ENCODE measurements at regions not wholly inside any gene's neighbourhood (a gene's known extent, or its start where the extent isn't known, plus 50 kb on each side); places are given as distances from the start of the nearest gene placed in this dataset.
"Not testable (repeated sequence)": the region's sequence is repeated elsewhere in the genome, so short reads cannot be mapped to it uniquely, and the experiment has no call there.

DNA sequence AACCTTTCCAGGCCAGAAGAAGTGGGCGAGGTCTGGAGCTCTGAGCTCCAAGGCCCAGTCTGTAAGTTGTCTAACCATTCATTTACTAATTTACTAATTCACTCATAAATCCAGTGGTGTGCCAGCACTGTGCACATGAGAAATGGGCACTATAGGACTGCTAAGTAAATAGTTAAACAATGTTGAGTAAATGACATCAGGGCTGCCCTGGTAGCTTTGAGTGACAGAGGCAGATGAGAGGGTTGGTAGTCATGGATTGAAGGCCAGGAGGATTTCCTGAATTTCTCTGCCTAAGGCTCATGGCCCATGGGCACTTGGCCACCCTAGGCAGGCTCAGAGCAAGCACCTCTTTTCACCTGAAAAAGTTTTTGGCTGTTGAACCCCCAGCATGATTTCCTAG, 216.9 kb upstream of the RXFP2 start:
- DNase-seq, result no peak

DNA sequence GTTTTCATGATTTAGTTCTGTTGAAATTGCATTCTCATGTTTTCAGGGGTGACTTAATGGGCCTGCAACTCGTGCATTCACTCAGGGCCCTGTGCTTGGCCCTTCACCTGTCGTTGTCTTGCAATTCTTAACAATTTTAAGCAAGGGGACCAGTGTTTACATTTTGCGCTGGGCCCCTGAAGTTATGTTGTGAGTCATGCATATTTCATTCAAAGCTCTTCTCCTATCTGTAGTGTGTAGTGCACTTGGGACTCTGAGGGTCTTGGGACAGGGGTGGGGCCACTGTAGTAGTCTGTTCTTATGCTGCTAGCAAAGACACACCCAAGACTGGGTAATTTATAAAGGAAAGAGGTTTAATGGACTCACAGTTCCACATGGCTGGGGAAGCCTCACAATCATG, 211.2 kb upstream of the RXFP2 start:
- no peak for DNase-seq

DNA sequence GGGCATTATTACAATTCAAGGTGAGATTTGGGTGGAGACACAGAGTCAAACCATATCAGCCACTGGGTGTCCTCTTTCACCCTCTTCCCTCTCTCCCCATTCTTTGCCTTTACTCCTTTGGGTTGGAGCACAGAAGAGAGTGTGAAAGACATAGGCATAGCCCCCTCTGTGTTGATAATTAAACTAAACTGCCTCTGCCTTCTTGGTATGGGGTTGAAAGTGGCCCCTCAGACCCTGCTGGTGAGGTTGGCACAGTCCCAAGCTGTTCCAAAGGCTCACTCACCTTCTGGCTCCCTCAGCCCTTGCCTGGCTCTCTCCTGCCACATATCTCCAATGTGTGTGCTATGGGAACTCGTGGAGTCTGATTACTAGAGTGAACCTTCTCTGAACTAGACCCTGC, 210.6 kb upstream of the RXFP2 start:
- DNase-seq, result no peak

DNA sequence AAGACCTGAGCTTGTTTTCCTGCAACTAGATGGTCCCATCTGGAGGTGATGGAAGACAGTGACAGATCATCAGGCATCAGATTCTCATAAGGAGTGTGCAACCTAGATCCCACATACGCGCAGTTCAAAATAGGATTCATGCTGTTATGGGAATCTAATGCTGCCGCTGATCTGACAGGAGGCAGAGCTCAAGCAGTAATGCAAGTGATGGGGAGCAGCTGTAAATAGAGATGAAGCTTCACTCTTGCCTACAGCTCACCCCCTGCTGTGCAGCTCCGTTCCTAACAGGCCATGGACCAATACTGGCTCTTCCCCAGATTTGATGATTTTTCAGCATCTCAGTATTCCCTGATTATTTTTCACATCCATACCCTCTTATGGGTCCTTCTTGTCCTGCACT, 208.4 kb upstream of the RXFP2 start:
- DNase-seq, result no peak

DNA sequence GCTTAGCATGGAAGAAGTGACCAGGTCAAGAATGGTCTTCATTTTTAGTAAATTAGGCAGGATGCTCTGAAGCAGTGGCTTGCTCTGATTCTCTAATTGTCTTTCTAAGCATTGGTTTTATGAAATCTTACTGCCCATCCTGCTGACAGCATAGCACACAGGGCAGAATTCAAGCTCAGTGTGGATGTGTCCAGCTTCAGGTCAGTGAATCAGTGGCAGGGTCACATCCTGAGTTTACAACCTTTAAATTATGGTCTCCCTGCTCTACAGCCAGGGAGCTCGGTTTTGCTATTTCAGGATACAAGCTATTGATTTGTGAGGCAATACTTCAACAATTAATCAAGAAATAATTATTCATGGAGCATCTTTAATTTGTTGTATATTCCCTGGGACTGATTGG, 202.3 kb upstream of the RXFP2 start:
- no peak for DNase-seq

DNA sequence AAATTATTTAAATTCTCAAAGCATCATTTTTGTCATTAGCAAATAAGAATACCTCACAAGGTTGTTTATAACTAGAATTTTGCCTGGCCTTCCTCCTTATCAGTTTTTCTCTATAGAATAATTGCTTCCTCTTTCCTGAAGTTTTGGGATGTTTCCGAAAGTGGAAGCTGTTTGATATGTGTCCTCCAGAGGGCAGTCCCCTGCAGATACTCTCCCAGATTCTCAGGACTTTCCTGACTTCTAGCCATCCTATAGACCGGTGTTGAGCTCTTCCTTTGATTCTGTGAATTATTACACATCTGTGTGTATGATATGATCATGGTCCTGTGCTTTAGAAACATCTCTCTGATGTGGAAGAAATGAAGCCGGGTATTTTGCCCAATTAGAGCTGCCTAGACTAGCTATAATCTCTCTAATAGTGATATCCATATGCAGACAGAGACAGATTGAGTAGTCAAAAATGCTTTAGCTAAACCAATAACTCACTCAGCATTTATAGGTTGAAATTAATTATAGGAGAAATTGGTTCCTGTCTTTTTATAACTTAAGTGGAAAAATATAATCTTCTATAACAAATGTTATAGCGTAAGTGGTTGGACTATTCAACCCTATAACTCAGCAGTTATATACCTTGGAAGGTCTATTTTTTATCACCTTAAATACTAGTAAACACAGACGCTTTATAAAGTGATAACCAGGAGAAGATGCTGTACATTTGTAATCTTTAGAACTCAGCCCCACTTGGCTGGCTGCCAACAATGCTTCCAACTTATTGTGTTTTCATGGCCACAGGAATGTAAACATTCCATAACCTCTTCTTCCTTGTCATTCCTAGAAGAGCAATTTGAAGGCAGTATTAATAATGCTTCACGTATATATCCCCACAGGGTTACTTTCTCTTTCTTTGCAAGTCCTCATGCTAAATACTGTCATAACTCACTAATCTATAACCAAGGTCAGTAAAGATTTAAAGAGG, 201.0 kb upstream of the RXFP2 start:
- DNase-seq, result no peak

DNA sequence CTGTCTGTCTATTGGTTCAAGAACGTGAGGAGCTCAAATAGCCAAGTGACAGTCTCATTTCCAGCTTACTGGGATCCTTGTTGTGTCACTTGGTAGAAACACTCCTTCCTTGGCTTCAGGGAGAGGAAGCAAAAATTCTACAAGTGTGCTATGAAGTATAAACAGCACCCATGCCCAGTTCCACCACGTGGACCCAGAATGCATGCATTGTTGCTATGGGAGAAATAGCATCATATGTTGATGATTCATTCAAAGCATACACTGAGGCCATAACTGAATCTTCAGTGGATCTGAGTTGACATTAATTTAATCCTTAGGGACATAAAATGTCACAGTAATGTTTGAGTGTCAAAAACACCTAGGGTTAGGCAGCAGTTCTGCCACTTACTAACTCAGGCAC, 199.0 kb upstream of the RXFP2 start:
- no peak for DNase-seq

DNA sequence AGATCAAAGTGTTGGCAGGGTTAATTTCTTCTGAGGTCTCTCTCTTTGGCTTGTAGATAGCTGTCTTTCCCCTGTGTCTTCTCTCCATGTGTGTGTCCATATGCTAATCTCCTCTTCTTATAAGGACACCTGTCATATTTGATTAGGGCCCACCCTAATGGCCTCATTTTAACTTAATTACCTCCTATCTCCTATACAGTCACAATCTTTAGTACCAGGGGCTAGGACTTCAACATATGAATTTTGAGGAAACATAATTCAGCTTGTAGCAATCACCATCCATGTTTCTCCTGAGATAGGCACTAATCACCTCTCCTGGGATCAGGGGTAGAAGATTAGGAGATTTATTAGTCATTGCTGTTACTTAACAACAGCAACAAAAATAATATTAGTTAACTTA, 196.1 kb upstream of the RXFP2 start:
- DNase-seq, result no peak

DNA sequence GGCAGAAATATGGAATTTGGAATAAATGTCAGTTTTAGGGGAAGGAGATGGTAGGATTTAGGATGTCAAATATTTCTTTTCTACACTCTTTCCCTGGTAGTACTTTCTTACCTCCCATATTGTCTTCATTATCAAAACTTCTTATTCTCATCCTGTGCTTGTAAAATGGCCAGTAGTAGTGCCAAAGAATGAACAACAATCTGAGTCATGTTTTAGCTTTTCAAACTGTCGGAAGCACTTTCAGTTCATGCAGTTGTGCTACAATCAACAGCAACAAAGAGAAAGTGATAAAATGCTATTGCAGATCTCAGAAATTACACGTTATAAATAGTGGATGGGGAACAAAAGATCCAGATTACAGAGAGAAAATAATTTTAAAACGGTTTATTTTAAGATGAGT, 193.7 kb upstream of the RXFP2 start:
- DNase-seq, result no peak

DNA sequence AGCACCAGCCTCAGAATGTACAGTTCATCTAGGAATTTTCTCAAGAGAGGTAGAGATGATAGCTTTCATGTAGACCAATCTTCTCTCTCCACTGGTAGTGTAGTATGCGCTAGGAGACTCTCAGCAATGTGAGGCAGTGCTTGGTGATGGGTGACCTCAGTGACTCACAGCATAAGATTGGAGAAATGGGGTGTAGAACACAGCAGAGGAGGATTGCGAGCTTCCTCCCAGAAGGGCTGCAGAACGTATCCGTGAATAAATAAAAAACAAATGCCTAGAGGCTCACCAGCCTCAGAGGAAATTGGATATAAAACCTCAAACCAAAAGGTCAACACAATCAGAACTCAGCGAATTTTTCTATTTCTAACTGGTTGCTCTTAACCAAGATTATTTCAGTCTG, 182.9 kb upstream of the RXFP2 start:
- no peak for DNase-seq

DNA sequence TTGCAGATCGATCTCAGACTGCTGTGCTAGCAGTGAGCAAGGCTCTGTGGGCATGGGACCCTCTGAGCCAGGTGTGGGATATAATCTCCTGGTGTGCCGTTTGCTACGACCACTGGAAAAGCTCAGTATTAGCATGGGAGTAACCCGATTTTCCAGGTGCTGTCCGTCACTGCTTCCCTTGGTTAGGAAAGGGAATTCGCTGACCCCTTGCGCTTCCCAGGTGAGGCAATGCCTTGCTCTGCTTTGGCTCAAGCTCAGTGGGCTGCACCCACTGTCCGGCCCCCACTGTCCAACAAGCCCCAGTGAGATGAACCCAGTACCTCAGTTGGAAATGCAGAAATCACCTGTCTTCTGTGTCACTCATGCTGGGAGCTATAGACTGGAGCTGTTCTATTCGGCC, 155.1 kb upstream of the RXFP2 start:
- not testable (repeated sequence) for DNase-seq

DNA sequence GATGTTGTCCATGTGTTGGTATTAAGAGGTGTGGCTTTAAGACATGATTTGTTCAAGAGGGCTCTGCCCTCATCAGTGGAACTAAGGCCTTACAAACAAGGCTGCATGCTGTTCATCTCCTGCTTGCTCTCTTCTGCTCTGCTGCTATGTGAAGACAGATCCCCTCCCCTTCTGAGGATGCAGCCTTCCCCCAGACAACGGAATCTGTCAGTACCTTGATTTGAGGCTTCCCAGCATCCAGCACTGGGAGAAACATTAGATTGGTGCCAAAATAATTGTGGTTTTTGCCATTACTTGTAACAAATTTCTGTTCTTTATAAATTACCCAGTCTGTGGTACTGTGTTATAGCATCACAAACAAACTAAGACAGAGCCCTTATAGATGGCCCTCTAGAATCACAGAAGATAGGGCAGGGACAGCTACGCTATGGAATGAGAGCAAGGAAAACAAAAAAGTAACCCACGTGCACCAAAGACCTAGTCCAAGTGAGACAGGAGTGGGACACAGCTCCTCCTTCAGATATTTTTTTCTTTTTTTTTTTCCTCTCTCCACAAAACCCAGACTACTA, 151.5 kb upstream of the RXFP2 start:
- no peak for DNase-seq

DNA sequence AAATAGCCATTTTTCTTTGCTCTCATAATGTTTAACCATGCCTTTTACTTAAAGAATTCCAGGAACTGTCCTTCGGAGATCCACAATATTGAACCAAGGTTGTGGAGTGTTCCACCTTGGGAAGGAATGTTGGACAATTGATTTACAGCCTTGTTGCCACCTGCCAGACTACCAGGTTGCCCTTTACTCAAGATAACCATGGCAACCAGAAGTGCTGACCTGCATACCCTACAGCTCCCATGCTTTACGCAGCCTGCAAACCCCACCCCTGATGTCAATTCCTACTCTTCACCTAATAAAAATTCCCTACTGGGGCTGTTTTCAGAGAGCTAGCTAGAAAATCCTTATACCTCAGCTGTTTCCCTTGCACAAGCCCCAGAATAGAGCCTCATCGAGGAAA, 151.0 kb upstream of the RXFP2 start:
- no peak for DNase-seq

DNA sequence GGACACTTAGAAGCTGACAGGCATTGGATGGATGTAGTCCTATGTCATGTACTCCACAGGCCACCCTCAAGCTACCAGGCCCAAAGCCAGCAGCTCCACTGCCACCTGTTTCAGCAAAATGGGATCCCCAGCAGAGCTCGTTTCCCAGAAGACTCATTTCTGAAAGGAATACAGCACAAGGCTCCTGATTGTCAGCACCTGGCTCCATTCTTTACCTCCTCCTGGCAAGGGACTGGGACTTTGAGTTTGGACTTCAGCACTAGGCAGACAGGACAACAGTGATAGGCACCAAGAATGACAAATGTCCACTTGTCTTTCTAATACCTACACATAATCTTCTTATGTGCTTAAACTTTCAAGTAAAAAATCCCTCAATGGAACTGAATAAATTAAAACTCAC, 150.4 kb upstream of the RXFP2 start:
- no peak for DNase-seq

DNA sequence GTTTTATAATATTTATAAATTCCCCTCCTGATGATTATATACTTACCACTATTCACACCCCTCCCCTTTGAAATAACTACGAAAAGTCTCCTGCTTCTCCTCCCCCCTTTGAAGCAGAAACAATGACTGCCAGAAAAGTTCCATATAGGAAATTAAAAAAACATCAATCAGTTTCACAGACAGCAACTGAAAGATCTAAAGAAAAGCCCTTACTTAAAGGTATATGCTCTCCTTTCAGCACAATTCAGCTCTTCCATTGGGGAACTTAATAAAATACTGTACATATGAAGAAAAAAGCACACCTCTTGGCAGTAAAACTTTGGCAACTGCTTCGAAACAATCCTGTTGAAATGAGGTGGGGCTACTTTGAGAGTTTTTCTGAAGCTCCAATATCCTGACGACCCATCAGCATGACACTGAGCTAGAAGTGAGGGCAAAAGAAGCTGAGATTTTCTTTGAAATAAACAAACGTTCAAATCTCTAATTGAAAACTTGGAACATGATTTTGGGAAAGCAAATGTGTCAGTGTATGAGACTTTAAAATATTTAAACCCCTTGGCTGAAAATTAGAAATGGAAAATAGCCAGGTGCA, 147.6 kb upstream of the RXFP2 start:
- no peak for DNase-seq

DNA sequence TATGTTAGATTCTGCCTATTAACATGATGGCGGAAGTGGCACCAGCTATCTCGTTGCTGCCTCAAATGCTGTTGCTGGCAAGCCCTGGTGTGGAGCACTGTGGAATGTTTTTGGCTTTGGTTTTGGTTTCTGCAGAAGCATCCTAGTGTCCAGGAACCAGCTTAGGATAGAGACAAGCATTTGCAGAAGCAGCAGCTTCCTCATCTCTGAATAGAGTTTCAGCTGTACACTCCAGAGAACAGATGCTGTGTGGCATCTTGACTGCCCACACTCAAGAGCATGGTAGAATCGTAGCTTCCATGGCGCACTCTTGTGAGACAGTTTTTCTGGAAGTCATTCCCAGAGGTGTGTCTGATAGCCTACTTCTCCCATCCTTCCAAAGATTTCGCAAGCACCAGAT, 145.3 kb upstream of the RXFP2 start:
- DNase-seq, result no peak

DNA sequence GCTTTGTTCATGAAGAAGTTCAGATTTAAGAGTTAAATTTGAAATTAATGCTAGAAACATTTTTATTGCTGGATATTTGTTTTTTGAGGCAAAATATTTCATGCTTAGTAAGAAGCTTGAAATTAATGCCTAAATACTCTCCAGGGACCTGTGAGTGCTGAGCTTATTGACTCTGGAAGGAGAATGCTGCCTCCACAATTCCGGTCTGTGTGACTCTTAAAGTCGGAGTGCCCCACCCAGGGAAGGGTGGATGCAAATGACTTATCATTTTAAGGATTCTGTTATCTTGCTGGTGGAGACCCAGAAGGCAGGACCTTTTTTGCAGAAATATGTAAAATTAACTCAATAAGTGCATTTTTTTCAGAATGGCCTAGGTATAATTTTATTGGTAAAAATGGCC, 143.8 kb upstream of the RXFP2 start:
- no peak for DNase-seq

DNA sequence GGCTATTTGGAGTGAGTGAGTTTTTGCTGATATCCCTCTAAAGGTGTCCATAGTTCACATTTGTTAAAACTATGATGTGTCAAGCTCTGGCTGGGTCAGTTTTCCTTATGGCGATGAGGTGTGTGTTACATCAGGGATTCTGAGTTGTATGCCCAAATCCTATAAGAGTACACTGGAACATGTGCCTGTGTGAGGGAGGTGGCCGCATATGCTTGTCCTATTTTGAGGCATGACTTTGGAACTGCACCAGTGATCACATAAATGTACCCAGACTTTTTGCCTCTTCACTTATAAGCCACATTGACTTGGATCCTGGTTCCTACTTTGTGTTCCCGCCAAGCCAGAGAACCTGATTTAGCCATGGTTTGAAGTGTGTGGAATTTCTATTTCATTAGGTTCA, 140.3 kb upstream of the RXFP2 start:
- no peak for DNase-seq

DNA sequence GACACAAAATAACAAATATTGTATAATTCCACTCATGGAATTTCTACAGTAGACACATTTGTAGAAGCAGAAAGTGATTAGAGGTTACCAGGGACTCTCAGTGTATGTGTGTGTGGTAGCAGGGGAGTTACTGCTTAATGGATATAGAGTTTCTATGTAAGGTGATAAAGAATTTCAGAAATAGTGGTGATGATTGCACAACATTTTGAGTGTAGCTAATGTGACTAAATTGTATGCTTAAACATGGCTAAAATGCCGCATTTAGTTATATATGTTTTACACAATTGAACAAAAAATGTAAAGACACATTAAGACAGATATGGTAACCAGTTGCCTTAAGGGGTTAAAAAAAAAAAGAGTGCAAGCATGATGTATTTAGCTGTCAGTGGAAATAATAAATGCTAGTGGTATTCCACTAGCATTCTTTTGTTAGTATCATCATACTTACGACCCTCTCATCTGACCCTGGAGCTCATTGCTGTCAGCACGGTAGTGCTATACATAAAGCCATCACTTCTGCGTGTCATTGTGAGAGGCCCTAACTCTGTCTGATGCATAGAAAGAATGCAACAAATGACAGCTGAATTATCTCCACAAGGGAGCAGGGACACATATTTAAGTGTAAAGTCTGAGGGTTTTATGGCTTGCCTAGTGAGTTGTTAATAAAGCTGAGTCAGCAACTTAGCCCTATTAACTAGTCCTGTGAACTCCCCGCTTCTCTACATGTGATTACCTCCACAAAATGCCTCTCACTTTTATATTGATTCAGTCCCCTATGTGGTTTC, 134.1 kb upstream of the RXFP2 start:
- no peak for DNase-seq

DNA sequence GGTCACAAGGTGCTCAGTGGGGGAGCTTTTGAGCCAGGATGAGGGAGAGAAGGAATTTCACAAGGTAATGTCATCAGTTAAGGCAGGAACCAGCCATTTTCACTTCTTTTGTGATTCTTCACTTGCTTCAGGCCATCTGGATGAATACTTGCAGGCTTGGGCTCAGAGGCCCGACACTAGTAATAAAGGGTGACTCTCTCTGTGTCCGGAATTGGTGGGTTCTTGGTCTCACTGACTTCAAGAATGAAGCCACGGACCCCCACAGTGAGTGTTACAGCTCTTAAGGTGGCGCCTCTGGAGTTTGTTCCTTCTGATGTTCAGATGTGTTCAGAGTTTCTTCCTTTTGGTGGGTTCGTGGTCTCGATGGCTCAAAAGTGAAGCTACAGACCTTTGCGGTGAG, 131.8 kb upstream of the RXFP2 start:
- not testable (repeated sequence) for DNase-seq

DNA sequence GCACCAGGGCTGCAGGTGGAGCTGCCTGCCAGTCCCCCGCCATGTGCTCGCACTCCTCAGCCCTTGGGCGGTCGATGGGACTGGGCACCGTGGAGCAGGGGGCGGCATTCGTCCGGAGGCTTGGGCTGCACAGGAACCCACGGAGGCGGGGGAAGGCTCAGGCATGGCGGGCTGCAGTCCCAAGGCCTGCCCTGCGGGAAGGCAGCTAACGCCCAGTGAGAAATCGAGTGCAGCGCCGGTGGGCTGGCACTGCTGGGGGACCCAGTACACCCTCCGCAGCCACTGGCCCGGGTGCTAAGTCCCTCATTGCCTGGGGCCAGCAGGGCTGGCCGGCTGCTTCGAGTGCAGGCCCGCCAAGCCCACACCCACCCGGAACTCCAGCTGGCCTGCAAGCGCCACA, 130.5 kb upstream of the RXFP2 start:
- DNase-seq, result not testable (repeated sequence)

DNA sequence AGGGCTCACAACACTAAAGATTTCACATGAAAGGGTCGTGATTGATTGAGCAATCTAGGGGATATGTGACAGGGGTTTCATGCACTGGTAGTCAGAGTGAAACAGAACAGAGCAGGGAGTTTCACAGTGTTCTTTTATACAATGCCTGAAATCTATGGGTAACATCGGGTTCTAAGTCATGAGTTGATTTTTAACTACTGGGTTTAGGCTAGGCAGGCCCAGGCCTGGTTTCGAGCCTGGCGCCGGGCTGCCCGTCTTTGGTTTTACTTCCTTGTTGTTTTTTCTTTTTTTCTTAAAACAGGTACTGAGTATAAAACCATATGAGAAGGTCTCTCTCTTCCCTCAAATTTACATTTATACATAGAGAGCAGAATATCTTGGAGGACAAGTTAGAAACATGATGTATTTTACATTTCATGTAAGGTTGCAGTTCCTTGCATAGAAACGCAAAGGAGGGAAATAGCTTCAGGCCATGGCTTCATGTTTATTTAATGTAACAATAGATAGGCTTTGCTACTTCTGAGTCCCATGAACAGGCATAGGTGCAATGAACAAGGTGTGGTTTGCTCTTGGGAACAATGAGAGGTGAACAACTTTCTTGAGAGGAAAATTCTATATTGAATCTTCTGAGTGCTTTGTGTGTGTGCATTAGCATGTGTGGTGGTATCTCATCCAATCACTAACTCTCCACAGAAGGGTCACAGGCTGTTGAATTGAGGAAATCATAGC, 128.9 kb upstream of the RXFP2 start:
- DNase-seq, result no peak

DNA sequence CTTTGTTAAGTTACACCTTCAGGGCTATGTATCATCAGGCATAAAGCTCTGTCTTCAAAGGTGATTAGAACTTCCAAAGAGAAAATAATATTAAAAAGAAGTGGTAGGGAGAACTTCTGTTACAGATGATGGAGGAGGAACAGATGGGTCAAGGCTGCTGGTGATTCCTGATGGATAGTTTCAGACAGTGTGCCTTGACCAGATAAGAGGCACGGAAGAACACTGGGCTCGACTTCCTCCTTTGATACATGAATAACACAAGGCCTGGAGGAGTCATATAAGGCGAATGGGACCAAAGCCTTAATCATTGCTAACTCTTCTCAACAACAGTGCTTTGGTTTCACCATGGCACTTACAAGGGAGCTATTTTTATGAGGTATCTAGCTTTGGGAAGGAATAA, 128.1 kb upstream of the RXFP2 start:
- no peak for DNase-seq

Data from CD4-positive, alpha-beta T cell treated with Interleukin-6 for 4 hours (primary cell).